HepG2 (cell line): ENCODE measurements at regions not wholly inside any gene's neighbourhood (a gene's known extent, or its start where the extent isn't known, plus 50 kb on each side); places are given as distances from the start of the nearest gene placed in this dataset.
A peak's percentile ranks its signal among the peaks of the same experiment; 100 is the strongest.

ENCODE experiments used
- RBM22 ChIP-seq: fragments of 200-400 bp; formaldehyde crosslinking; optimal IDR thresholded peaks from 2 replicates; pipeline ENCODE3; 2017; ENCODE audit warnings: mild to moderate bottlenecking, low read length, moderate library complexity
- SMAD1 ChIP-seq: sonication (generic); formaldehyde crosslinking; IDR thresholded peaks from 2 replicates; pipeline ENCODE4 v1.4.0; 2020; ENCODE audit warnings: missing genetic modification reagents, low read depth, mild to moderate bottlenecking, borderline replicate concordance
- TBL1XR1 ChIP-seq: fragments of 150-350 bp; IDR thresholded peaks from 2 replicates; pipeline ENCODE4 v1.6.1; 2014; ENCODE audit warnings: borderline replicate concordance, low read length; ENCODE audit not compliant: partially characterized antibody
- ZHX2 ChIP-seq, 2 experiments: sonication (generic) in 1 of 2; formaldehyde crosslinking in 1 of 2; IDR thresholded peaks; 2 replicates each; pipeline versions ENCODE4 v1.6.1 to v1.9.0; 2014 to 2022; ENCODE audit warnings: antibody characterized with exemption in 1 of 2, borderline replicate concordance in 1 of 2, inconsistent platforms in 1 of 2, low read depth in 1 of 2, missing genetic modification reagents in 1 of 2
- ZMYM3 ChIP-seq: sonication (generic); formaldehyde crosslinking; IDR thresholded peaks from 2 replicates; pipeline ENCODE4 v1.5.1; 2020; ENCODE audit warnings: mild to moderate bottlenecking, missing genetic modification reagents
- ZNF33A ChIP-seq: sonication (generic); formaldehyde crosslinking; IDR thresholded peaks from 2 replicates; pipeline ENCODE4 v1.5.1; 2020; ENCODE audit warnings: missing genetic modification reagents, mild to moderate bottlenecking, moderate library complexity, borderline replicate concordance
- ZNF362 ChIP-seq: sonication (generic); formaldehyde crosslinking; IDR thresholded peaks from 2 replicates; pipeline ENCODE4 v1.4.0; 2020; ENCODE audit warnings: missing genetic modification reagents, mild to moderate bottlenecking, borderline replicate concordance
- ZNF512 ChIP-seq: sonication (generic); formaldehyde crosslinking; IDR thresholded peaks from 2 replicates; pipeline ENCODE4 v1.4.0; 2020; ENCODE audit warnings: mild to moderate bottlenecking, missing genetic modification reagents
- ZNF580 ChIP-seq: IDR thresholded peaks from 2 replicates; pipeline ENCODE4 v1.6.1; 2016; ENCODE audit warnings: low read depth, borderline replicate concordance
- ZNF646 ChIP-seq: sonication (generic); formaldehyde crosslinking; IDR thresholded peaks from 2 replicates; pipeline ENCODE4 v1.9.0; 2021; ENCODE audit warnings: mild to moderate bottlenecking, missing genetic modification reagents

- TF ChIP-seq TBL1XR1 (peak; percentile 96), ZMYM3 (CRISPR knock-in tag) (peak; percentile 57; the same call in 1 of the 2 replicates), SMAD1 (CRISPR knock-in tag) (no peak), ZNF362 (CRISPR knock-in tag) (no peak; the same call in 1 of the 2 replicates), ZHX2 (IDR thresholded peaks at IDR 0.05; ENCODE audit: low read depth) (no peak; the same call in 1 of the 2 replicates), ZHX2 (CRISPR knock-in tag; IDR thresholded peaks at IDR 0.05; ENCODE audit: borderline replicate concordance) (no peak), ZNF512 (CRISPR knock-in tag) (no peak), ZNF580 (CRISPR knock-in tag) (no peak; the same call in 1 of the 2 replicates), ZNF33A (CRISPR knock-in tag) (no peak), ZNF646 (peak; percentile 38; the same call in 1 of the 2 replicates), RBM22 (no peak)
Observed at GRCh38 chr10:30542001-30542894, 87.3 kb downstream of the LYZL2 start (continued).
